Endothelial cell of umbilical vein (primary cell): ENCODE measurements at regions not wholly inside any gene's neighbourhood (a gene's known extent, or its start where the extent isn't known, plus 50 kb on each side); places are given as distances from the start of the nearest gene placed in this dataset.

ENCODE experiments used
- BruUV-seq: library from RNA; stranded (reverse); fragments of 400-500 nt; replicated peaks from 2 replicates; lab custom pipeline; 2021; lab: Mats Ljungman, UMichigan
- CTCF ChIA-PET: fragments of 300-600, 350-600 bp; sonication (Branson Sonifier 250); formaldehyde crosslinking; loops from one replicate; lab custom pipeline; 2021; ENCODE audit warnings: antibody characterized with exemption, inconsistent platforms; lab: Charles Lee
- POLR2A ChIA-PET: fragments of 300-600, 350-600 bp; sonication (Branson Sonifier 250); formaldehyde crosslinking; loops from one replicate; lab custom pipeline; 2021; ENCODE audit warnings: antibody characterized with exemption, inconsistent platforms; lab: Charles Lee
- DNase-seq: peaks from one replicate; pipeline ENCODE4 v3.0.0-alpha.2; 2011; ENCODE audit warnings: low read depth, low spot score
- FAIRE-seq: peaks from 2 replicates; lab custom pipeline; 2011; peaks lifted over from hg19 to GRCh38; lab: Jason Lieb, UNC
- H2AFZ ChIP-seq: 2 replicates; pipeline ENCODE4 v1.6.0; 2012; ENCODE audit warnings: low read depth, low read length, control low read depth, inconsistent platforms
- H3K27ac ChIP-seq: 2 replicates; pipeline ENCODE4 v1.5.1; 2011; ENCODE audit warnings: low read depth, mild to moderate bottlenecking, control low read depth, low read length, moderate library complexity; ENCODE audit not compliant: insufficient read depth
- H3K27me3 ChIP-seq, 2 experiments: 2 replicates each; pipeline versions ENCODE4 v1.6.0 to v1.6.1; 2011; ENCODE audit warnings: low read length in 2 of 2, mixed read lengths in 1 of 2; ENCODE audit not compliant: control insufficient read depth in 2 of 2, insufficient read depth in 2 of 2
- H3K36me3 ChIP-seq, 2 experiments: 2 replicates in 1 of 2; 3 replicates in 1 of 2; pipeline ENCODE4 v1.5.1; 2011; ENCODE audit warnings: low read length in 2 of 2, mild to moderate bottlenecking in 1 of 2, moderate library complexity in 1 of 2; ENCODE audit not compliant: control insufficient read depth in 2 of 2, insufficient read depth in 2 of 2; ENCODE audit errors: extremely low read depth in 1 of 2
- H3K4me1 ChIP-seq: 3 replicates; pipeline ENCODE4 v1.5.1; 2011; ENCODE audit warnings: mild to moderate bottlenecking, low read length; ENCODE audit not compliant: control insufficient read depth, insufficient read depth; ENCODE audit errors: extremely low read depth
- H3K4me2 ChIP-seq: 2 replicates; pipeline ENCODE4 v1.6.1; 2011; ENCODE audit warnings: low read length, control low read depth, mixed read lengths; ENCODE audit not compliant: insufficient read depth
- H3K4me3 ChIP-seq, 3 experiments: fragments of 200-600 bp in 1 of 3; sonication (generic), shearing (Covaris generic) in 1 of 3; replicated peaks in 1 of 3; 2 replicates each; pipeline ENCODE4 v1.5.1; 2011 to 2016; ENCODE audit warnings: control low read depth in 3 of 3, low read length in 3 of 3, mild to moderate bottlenecking in 2 of 3, inconsistent platforms in 1 of 3, low read depth in 1 of 3, moderate library complexity in 1 of 3; ENCODE audit not compliant: insufficient read depth in 1 of 3
- H3K79me2 ChIP-seq: 2 replicates; pipeline ENCODE4 v1.6.0; 2012; ENCODE audit warnings: low read length, inconsistent platforms; ENCODE audit not compliant: control insufficient read depth, insufficient read depth
- H3K9ac ChIP-seq: replicated peaks from 2 replicates; pipeline ENCODE3; 2011; ENCODE audit warnings: low read length, control low read depth; ENCODE audit not compliant: insufficient read depth; ENCODE audit errors: extremely low read depth
- H3K9me1 ChIP-seq: replicated peaks from 3 replicates; pipeline ENCODE4 v1.6.0; 2011; ENCODE audit warnings: mild to moderate bottlenecking, low read length; ENCODE audit not compliant: control insufficient read depth, insufficient read depth; ENCODE audit errors: extremely low read depth
- H3K9me3 ChIP-seq: replicated peaks from 2 replicates; pipeline ENCODE4 v1.5.1; 2012; ENCODE audit warnings: low read length, inconsistent platforms; ENCODE audit not compliant: control insufficient read depth, insufficient read depth
- H4K20me1 ChIP-seq: replicated peaks from 2 replicates; pipeline ENCODE3; 2011; ENCODE audit warnings: mild to moderate bottlenecking, low read length; ENCODE audit not compliant: control insufficient read depth, insufficient read depth; ENCODE audit errors: extremely low read depth
- EZH2 ChIP-seq: IDR thresholded peaks from 2 replicates; pipeline ENCODE4 v1.6.1; 2012; ENCODE audit warnings: borderline replicate concordance, low read depth, mild to moderate bottlenecking, moderate library complexity, low read length, inconsistent platforms; ENCODE audit not compliant: severe bottlenecking
- FOS ChIP-seq: IDR thresholded peaks from 2 replicates; pipeline ENCODE4 v1.6.1; 2011; ENCODE audit warnings: mild to moderate bottlenecking, low read length, moderate library complexity, borderline replicate concordance; ENCODE audit not compliant: insufficient read depth
- GATA2 ChIP-seq: IDR thresholded peaks from 2 replicates; pipeline ENCODE4 v1.7.0; 2011; ENCODE audit warnings: low read depth, mild to moderate bottlenecking, moderate library complexity, mixed read lengths, low read length; ENCODE audit not compliant: insufficient read length, insufficient read depth
- JUN ChIP-seq: IDR thresholded peaks from 2 replicates; pipeline ENCODE4 v1.6.1; 2011; ENCODE audit warnings: borderline replicate concordance, low read depth; ENCODE audit not compliant: insufficient read length, insufficient read depth
- MYC ChIP-seq: IDR thresholded peaks from one replicate; pipeline ENCODE4 v1.6.1; 2011; ENCODE audit warnings: mild to moderate bottlenecking, low read depth, low read length
- POLR2A ChIP-seq: IDR thresholded peaks from 2 replicates; pipeline ENCODE4 v1.6.1; 2012; ENCODE audit warnings: low read depth, mild to moderate bottlenecking, control low read depth, low read length
- POLR2AphosphoS5 ChIP-seq: IDR thresholded peaks from 2 replicates; pipeline ENCODE4 v1.6.1; 2012; ENCODE audit warnings: low read depth, mild to moderate bottlenecking, control low read depth, low read length, moderate library complexity; ENCODE audit not compliant: insufficient read depth
- dilution Hi-C: fragments of 300-500 bp; cut with MboI; formaldehyde crosslinking; loops from one replicate; pipeline ENCODE4 v1.15.0; 2019; ENCODE audit warnings: low sequenced_read_pairs; ENCODE audit not compliant: extremely low pct_ligation_motif_present
- intact Hi-C: fragments of 100-400 bp; cut with micrococcal nuclease; formaldehyde crosslinking; loops from one replicate; pipeline ENCODE4 v1.10.0; 2022
- TF ChIP-seq, protein P1 (sequence below), 2 donors: IDR thresholded peaks; 1 replicate in 1 of 2; 2 replicates in 1 of 2; pipeline ENCODE4 v1.5.1; 2011; ENCODE audit warnings: low read length in 2 of 2, mild to moderate bottlenecking in 2 of 2, moderate library complexity in 2 of 2, control low read depth in 1 of 2, inconsistent platforms in 1 of 2, low read depth in 1 of 2; ENCODE audit not compliant: insufficient read depth in 1 of 2; ENCODE audit errors: extremely low read depth in 1 of 2
- TF ChIP-seq, protein P2 (sequence below): IDR thresholded peaks from 2 replicates; pipeline ENCODE4 v1.6.1; 2011; ENCODE audit not compliant: insufficient read depth, insufficient read length

DNA sequence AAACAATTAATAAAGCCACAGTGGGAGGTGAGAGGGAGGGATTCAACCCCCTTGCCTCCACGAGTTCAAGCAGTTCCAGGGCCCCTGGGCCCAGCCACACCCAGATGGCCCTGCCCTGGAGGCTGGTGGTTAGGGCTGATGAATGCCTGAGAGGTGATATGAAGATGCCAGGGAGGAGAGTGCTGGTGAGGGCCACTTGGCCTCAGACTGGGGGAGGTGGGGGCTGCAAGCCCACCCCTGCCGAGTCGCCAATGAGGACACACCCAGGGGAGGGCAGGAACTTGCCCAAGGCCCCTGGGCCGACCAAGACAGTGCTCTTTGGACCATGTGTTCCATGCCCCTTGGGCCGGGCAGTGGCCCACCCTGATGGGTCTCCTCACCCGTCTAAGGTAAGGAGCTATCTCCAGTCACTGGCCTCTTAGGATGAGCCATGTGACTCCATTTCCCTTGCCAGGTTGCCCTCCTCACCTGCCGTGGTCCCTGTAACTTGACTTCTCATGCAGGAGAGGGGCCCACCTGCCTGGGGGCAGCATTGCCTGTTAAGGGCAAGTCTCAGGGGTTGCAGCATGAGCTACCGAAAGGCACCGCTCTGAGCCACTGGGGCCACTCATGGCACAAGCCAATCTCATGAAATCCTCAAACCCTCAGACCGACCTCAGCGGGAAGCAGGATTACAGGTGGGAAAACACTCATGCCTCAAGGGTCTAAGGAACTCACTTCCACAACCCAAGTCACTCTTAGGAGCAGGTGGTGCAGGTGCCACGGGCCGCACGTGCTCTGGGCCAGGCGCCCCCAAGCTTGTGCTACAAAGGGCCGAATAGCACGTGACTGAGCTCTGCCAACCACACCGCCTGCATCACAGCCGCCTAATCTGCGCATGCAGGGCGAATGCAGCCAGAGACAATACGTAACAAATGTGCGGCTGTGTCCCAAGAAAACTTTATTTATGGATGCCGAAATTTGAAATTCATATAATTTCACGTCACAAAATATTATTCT lies 147.4 kb upstream of the MLN start:
- H3K9me3 ChIP-seq = no peaks in the 10 kb centered on the region
- intact Hi-C loops (no loop called here), dilution Hi-C loops (no loop called here)
- no TSS peak for BruUV-seq
- H3K4me3 ChIP-seq = no peak overlapping the region
- no peaks in the 10 kb centered on the region for H4K20me1 ChIP-seq
- DNase-seq (no peak), FAIRE-seq (no peak)
- H3K9me1 ChIP-seq = no peaks in the 10 kb centered on the region
- ChIA-PET CTCF (interaction anchor here (2.0 kb wide), 1 partner anchor 9 kb away, joined by 8 read pairs; no protein-coding TSS in a partner anchor), POLR2A (no interaction called here)
- no peaks in the 10 kb centered on the region for H3K36me3 ChIP-seq
- no peak overlapping the region for H3K9ac ChIP-seq
- peaks cover 0 to 7% of the 10 kb centered on the region in 2 experiments for H3K27me3 ChIP-seq
- no peak overlapping the region for H3K4me2 ChIP-seq
- no peaks in the 10 kb centered on the region for H3K4me1 ChIP-seq
- H3K27ac ChIP-seq = no peak overlapping the region
- no peaks in the 10 kb centered on the region for H3K79me2 ChIP-seq
- no peak overlapping the region for H2AFZ ChIP-seq
- TF ChIP-seq, protein P1, sequence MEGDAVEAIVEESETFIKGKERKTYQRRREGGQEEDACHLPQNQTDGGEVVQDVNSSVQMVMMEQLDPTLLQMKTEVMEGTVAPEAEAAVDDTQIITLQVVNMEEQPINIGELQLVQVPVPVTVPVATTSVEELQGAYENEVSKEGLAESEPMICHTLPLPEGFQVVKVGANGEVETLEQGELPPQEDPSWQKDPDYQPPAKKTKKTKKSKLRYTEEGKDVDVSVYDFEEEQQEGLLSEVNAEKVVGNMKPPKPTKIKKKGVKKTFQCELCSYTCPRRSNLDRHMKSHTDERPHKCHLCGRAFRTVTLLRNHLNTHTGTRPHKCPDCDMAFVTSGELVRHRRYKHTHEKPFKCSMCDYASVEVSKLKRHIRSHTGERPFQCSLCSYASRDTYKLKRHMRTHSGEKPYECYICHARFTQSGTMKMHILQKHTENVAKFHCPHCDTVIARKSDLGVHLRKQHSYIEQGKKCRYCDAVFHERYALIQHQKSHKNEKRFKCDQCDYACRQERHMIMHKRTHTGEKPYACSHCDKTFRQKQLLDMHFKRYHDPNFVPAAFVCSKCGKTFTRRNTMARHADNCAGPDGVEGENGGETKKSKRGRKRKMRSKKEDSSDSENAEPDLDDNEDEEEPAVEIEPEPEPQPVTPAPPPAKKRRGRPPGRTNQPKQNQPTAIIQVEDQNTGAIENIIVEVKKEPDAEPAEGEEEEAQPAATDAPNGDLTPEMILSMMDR (IDR thresholded peaks at IDR 0.05; ENCODE audit: extremely low read depth in 1 of 2, insufficient read depth in 1 of 2, low read depth in 1 of 2, low read length in 2 of 2) = no peak
- TF ChIP-seq JUN (no peak), POLR2A (no peak), EZH2 (no peak), FOS (no peak), GATA2 (no peak), MYC (no peak), POLR2AphosphoS5 (no peak)
- TF ChIP-seq, protein P2, sequence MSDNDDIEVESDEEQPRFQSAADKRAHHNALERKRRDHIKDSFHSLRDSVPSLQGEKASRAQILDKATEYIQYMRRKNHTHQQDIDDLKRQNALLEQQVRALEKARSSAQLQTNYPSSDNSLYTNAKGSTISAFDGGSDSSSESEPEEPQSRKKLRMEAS = no peak
